Superior temporal gyrus (tissue), 1 donor: ENCODE measurements at regions not wholly inside any gene's neighbourhood (a gene's known extent, or its start where the extent isn't known, plus 50 kb on each side); places are given as distances from the start of the nearest gene placed in this dataset.

Experiments
- DNase-seq: peaks from one replicate; pipeline ENCODE4 v3.0.0-alpha.2; 2016; ENCODE audit errors: extremely low spot score

GRCh38 chr6:18672852-18673251, 285.7 kb downstream of the RNF144B start:
- no peak for DNase-seq

GRCh38 chr6:18674346-18674745, 287.2 kb downstream of the RNF144B start:
- no peak for DNase-seq

GRCh38 chr6:18675881-18676280, 288.7 kb downstream of the RNF144B start:
- no peak for DNase-seq

GRCh38 chr6:18676548-18676947, 289.4 kb downstream of the RNF144B start:
- no peak for DNase-seq

GRCh38 chr6:18680842-18681241, 293.7 kb downstream of the RNF144B start:
- DNase-seq: no peak

GRCh38 chr6:18681832-18682503, 294.8 kb downstream of the RNF144B start:
- DNase-seq: no peak

- DNase-seq: no peak
These were observed 297.2 kb downstream of the RNF144B start for GRCh38 chr6:18684343-18684742.

- no peak for DNase-seq
These were observed 306.0 kb downstream of the RNF144B start for GRCh38 chr6:18692929-18693685.

- no peak for DNase-seq
These were observed 306.7 kb downstream of the RNF144B start for GRCh38 chr6:18693881-18694280.

- no peak for DNase-seq
These were observed 316.4 kb downstream of the RNF144B start for GRCh38 chr6:18703546-18703945.

- DNase-seq: no peak
These were observed 320.7 kb downstream of the RNF144B start for GRCh38 chr6:18707714-18708439.

GRCh38 chr6:18712595-18712994, 325.4 kb downstream of the RNF144B start:
- no peak for DNase-seq

GRCh38 chr6:18720075-18720474, 332.9 kb downstream of the RNF144B start:
- DNase-seq: no peak

- no peak for DNase-seq
These were observed 336.9 kb downstream of the RNF144B start for GRCh38 chr6:18724056-18724455.

GRCh38 chr6:18725449-18725848, 338.3 kb downstream of the RNF144B start:
- no peak for DNase-seq

- no peak for DNase-seq
These were observed 346.9 kb downstream of the RNF144B start for GRCh38 chr6:18733921-18734550.

GRCh38 chr6:18741741-18742140, 354.6 kb downstream of the RNF144B start:
- no peak for DNase-seq

- no peak for DNase-seq
These were observed 355.3 kb downstream of the RNF144B start for GRCh38 chr6:18742406-18742805.

- DNase-seq: no peak
These were observed 359.6 kb downstream of the RNF144B start for GRCh38 chr6:18746727-18747126.

GRCh38 chr6:18748314-18748713, 361.2 kb downstream of the RNF144B start:
- DNase-seq: no peak

GRCh38 chr6:18752278-18753068, 365.3 kb downstream of the RNF144B start:
- no peak for DNase-seq
